Right lobe of liver (tissue), 6 donors: ENCODE measurements at regions not wholly inside any gene's neighbourhood (a gene's known extent, or its start where the extent isn't known, plus 50 kb on each side); places are given as distances from the start of the nearest gene placed in this dataset.

Source experiments
- ATAC-seq, 4 donors: fragments of 200-7000 bp; cut with Tn5 transposase; one replicate each; pipeline ENCODE4 v1.9.1; 2020; ENCODE audit warnings: mild to moderate bottlenecking in 4 of 4, moderate library complexity in 4 of 4
- DNase-seq, 3 donors: peaks; one replicate each; pipeline ENCODE4 v3.0.0-alpha.2; 2020
- H3K27ac ChIP-seq, 3 donors: fragments of 200-600 bp; one replicate each; pipeline ENCODE4 v1.8.0; 2022
- H3K27me3 ChIP-seq, 2 donors: fragments of 200-600 bp; one replicate each; pipeline ENCODE4 v1.8.0; 2022
- H3K36me3 ChIP-seq, 4 donors: fragments of 200-600 bp; sonication (generic) in 1 of 4; one replicate each; pipeline versions ENCODE4 v1.5.1 to v1.8.0; 2017 to 2022; ENCODE audit warnings: control low read depth in 1 of 4
- H3K4me1 ChIP-seq, 4 donors: fragments of 200-600 bp; sonication (generic) in 1 of 4; one replicate each; pipeline versions ENCODE4 v1.5.1 to v1.8.0; 2017 to 2022; ENCODE audit warnings: control low read depth in 1 of 4
- H3K4me3 ChIP-seq, 3 donors: fragments of 200-600 bp; one replicate each; pipeline ENCODE4 v1.8.0; 2022
- H3K9me3 ChIP-seq, 4 donors: fragments of 200-600 bp; sonication (generic) in 1 of 4; one replicate each; pipeline versions ENCODE4 v1.5.1 to v1.8.0; 2017 to 2022; ENCODE audit warnings: control low read depth in 1 of 4
- CTCF ChIP-seq, 4 donors: fragments of 200-600 bp in 3 of 4; fragments of 450-650 bp in 1 of 4; IDR thresholded peaks; one replicate each; pipeline versions ENCODE4 v1.5.1 to v1.8.0; 2016 to 2022; ENCODE audit warnings: antibody characterized with exemption in 4 of 4, mild to moderate bottlenecking in 2 of 4
- POLR2A ChIP-seq: fragments of 450-650 bp; IDR thresholded peaks from one replicate; pipeline ENCODE4 v1.6.1; 2017; ENCODE audit warnings: antibody characterized with exemption, mild to moderate bottlenecking
- WGBS: methylation state at CpG from one replicate; pipeline ENCODE4 v1.1.6; 2018; ENCODE audit warnings: low coverage, low lambda C conversion rate; ENCODE audit not compliant: insufficient coverage; ENCODE audit errors: missing lambda C conversion rate; 5-methylcytosine and 5-hydroxymethylcytosine counted together
- intact Hi-C, 2 donors: fragments of 100-400 bp; cut with DNase I; formaldehyde crosslinking; loops; one replicate each; pipeline versions ENCODE4 v1.11.2 to v1.14.1; 2022
- donor health status: DM: no; HTN: yes; CAD: no.
- donor health status: DM: no; HTN: no; CAD: no.
- donor health status: DM: no; HTN: no; CAD: no.
- donor health status: DM: no; HTN: yes; CAD: no.
- donor health status: DM: no; HTN: yes; CAD: no.

GRCh38 chr2:196368546-196369225 lies 197.3 kb upstream of the STK17B start:
- intact Hi-C loops = no loop called here
- Histone ChIP-seq H3K4me3 (no peak overlapping the region), H3K36me3 (no peaks in the 10 kb centered on the region), H3K27me3 (no peaks in the 10 kb centered on the region), H3K27ac (no peak overlapping the region), H3K9me3 (no peaks in the 10 kb centered on the region), H3K4me1 (no peaks in the 10 kb centered on the region)
- DNase-seq = no peak
- TF ChIP-seq CTCF (IDR thresholded peaks at IDR 0.05) (no peak), POLR2A (no peak)
- WGBS = 81% methylated on average over 2 of the region's 2 CpGs
- no peak for ATAC-seq

- TF ChIP-seq CTCF (IDR thresholded peaks at IDR 0.05) = no peak
- no peak for TF ChIP-seq POLR2A
- Histone ChIP-seq H3K9me3 (no peaks in the 10 kb centered on the region), H3K36me3 (no peaks in the 10 kb centered on the region), H3K27me3 (no peaks in the 10 kb centered on the region), H3K4me3 (no peak overlapping the region), H3K27ac (no peak overlapping the region), H3K4me1 (no peaks in the 10 kb centered on the region)
- intact Hi-C loops = no loop called here
- 63% methylated on average over 1 of the region's 1 CpG for WGBS
- ATAC-seq (no peak), DNase-seq (no peak)
Measured at GRCh38 chr2:196369967-196370366, 198.6 kb upstream of the STK17B start.

- WGBS = no CpG with 5 or more reads among the region's 1 CpG
Measured at GRCh38 chr2:196370381-196370780, 199.0 kb upstream of the STK17B start.

DNA sequence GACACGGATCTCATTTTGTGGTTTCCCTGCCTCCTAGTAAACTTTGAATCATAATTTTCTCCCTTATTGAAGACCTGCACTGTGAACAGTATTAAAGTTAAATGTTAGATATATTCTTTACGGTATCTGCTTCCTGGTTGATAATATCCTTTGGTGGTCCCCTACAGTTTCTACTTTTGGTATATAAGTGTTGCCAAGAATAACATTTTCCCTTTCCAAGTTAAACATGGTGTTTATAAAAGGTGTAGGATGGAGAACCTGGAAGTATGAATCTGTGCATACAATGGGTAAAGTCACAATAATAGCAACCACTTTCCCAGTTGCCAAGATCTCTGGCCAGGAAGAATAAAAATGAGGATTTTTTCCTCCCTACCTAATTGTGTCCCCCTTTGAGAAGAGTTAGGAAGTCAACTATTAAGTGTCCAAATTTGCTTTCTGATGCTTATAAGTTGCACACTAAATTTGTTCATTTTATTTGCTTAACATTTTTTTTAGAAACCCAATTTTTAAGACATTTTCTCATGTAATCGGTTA lies 201.0 kb upstream of the STK17B start:
- no peak for DNase-seq
- peak overlapping the region in 1 of 3 donors; percentile 32 for H3K27ac ChIP-seq
- H3K4me1 ChIP-seq = no peaks in the 10 kb centered on the region
- no peaks in the 10 kb centered on the region for H3K9me3 ChIP-seq
- H3K4me3 ChIP-seq = no peak overlapping the region
- intact Hi-C loops = no loop called here
- no peaks in the 10 kb centered on the region for H3K27me3 ChIP-seq
- TF ChIP-seq POLR2A = no peak
- TF ChIP-seq CTCF (IDR thresholded peaks at IDR 0.05) = no peak
- 59% methylated on average over 3 of the region's 3 CpGs for WGBS
- H3K36me3 ChIP-seq = no peaks in the 10 kb centered on the region
- ATAC-seq = no peak

More at GRCh38 chr2:196370381-196370780, 199.0 kb upstream of the STK17B start:
- TF ChIP-seq CTCF (IDR thresholded peaks at IDR 0.05) (no peak), POLR2A (no peak)
- no peak for DNase-seq
- Histone ChIP-seq H3K4me3 (no peak overlapping the region), H3K9me3 (no peaks in the 10 kb centered on the region), H3K27me3 (no peaks in the 10 kb centered on the region), H3K27ac (no peak overlapping the region), H3K4me1 (no peaks in the 10 kb centered on the region), H3K36me3 (no peaks in the 10 kb centered on the region)
- intact Hi-C loops = no loop called here
- ATAC-seq = no peak
